ENCODE measurements at regions not wholly inside any gene's neighbourhood (a gene's known extent, or its start where the extent isn't known, plus 50 kb on each side); places are given as distances from the start of the nearest gene placed in this dataset.
"Not testable (repeated sequence)": the region's sequence is repeated elsewhere in the genome, so short reads cannot be mapped to it uniquely, and the experiment has no call there.

GRCh38 chr22:23460517-23461031 lies 119.5 kb downstream of the IGLL1 start:
- not testable (repeated sequence) for DNase-seq (ENCODE audit: low read depth)

- DNase-seq (ENCODE audit: low read depth): not testable (repeated sequence)
These were observed 120.2 kb downstream of the IGLL1 start for GRCh38 chr22:23459645-23460516.

- DNase-seq (ENCODE audit: low read depth): no peak
These were observed 121.2 kb downstream of the IGLL1 start for GRCh38 chr22:23458663-23459541.

- DNase-seq (ENCODE audit: low read depth): no peak
These were observed 122.6 kb downstream of the IGLL1 start for GRCh38 chr22:23457380-23457985.

- not testable (repeated sequence) for DNase-seq (ENCODE audit: low read depth)
These were observed 123.3 kb downstream of the IGLL1 start for GRCh38 chr22:23456666-23457379.

GRCh38 chr22:23454345-23454744 lies 125.7 kb downstream of the IGLL1 start:
- DNase-seq (ENCODE audit: low read depth): not testable (repeated sequence)

- DNase-seq (ENCODE audit: low read depth): no peak
These were observed 126.8 kb downstream of the IGLL1 start for GRCh38 chr22:23453277-23453676.

GRCh38 chr22:23452231-23453010 lies 127.7 kb downstream of the IGLL1 start:
- DNase-seq (ENCODE audit: low read depth): no peak

GRCh38 chr22:23451452-23452230 lies 128.4 kb downstream of the IGLL1 start:
- DNase-seq (ENCODE audit: low read depth): not testable (repeated sequence)

- not testable (repeated sequence) for DNase-seq (ENCODE audit: low read depth)
These were observed 129.3 kb downstream of the IGLL1 start for GRCh38 chr22:23450821-23451220.

- no peak for DNase-seq (ENCODE audit: low read depth)
These were observed 129.7 kb downstream of the IGLL1 start for GRCh38 chr22:23450434-23450795.

- DNase-seq (ENCODE audit: low read depth): not testable (repeated sequence)
These were observed 130.2 kb downstream of the IGLL1 start for GRCh38 chr22:23449748-23450433.

GRCh38 chr22:23448499-23449288 lies 131.4 kb downstream of the IGLL1 start:
- DNase-seq (ENCODE audit: low read depth): not testable (repeated sequence)

GRCh38 chr22:23446796-23447350 lies 133.2 kb downstream of the IGLL1 start:
- DNase-seq (ENCODE audit: low read depth): no peak

- not testable (repeated sequence) for DNase-seq (ENCODE audit: low read depth)
These were observed 133.9 kb downstream of the IGLL1 start for GRCh38 chr22:23446194-23446593.

- DNase-seq (ENCODE audit: low read depth): not testable (repeated sequence)
These were observed 136.2 kb downstream of the IGLL1 start for GRCh38 chr22:23443905-23444304.

- DNase-seq (ENCODE audit: low read depth): not testable (repeated sequence)
These were observed 140.5 kb downstream of the IGLL1 start for GRCh38 chr22:23439581-23439980.

- no peak for DNase-seq (ENCODE audit: low read depth)
These were observed 141.9 kb downstream of the IGLL1 start for GRCh38 chr22:23438216-23438615.
